Upper lobe of left lung (tissue), 6 donors: ENCODE measurements at regions not wholly inside any gene's neighbourhood (a gene's known extent, or its start where the extent isn't known, plus 50 kb on each side); places are given as distances from the start of the nearest gene placed in this dataset.

Experiments used
- ATAC-seq, 2 donors: fragments of 200-7000 bp; cut with Tn5 transposase; one replicate each; pipeline ENCODE4 v1.9.1; 2022; ENCODE audit warnings: mild to moderate bottlenecking in 2 of 2, moderate library complexity in 2 of 2; ENCODE audit not compliant: low FRiP score in 2 of 2
- DNase-seq, 2 donors: peaks; one replicate each; pipeline ENCODE4 v3.0.0-alpha.2; 2019 to 2020
- H3K27ac ChIP-seq, 4 donors: fragments of 200-600 bp; sonication (generic); one replicate each; pipeline ENCODE4 v1.5.1; 2016 to 2019
- H3K27me3 ChIP-seq, 4 donors: fragments of 200-600 bp; sonication (generic); one replicate each; pipeline ENCODE4 v1.5.1; 2017 to 2019
- H3K36me3 ChIP-seq, 4 donors: fragments of 200-600 bp; sonication (generic); one replicate each; pipeline ENCODE4 v1.5.1; 2016 to 2019
- H3K4me1 ChIP-seq, 4 donors: fragments of 200-600 bp; sonication (generic); one replicate each; pipeline ENCODE4 v1.5.1; 2018 to 2019
- H3K4me3 ChIP-seq, 4 donors: fragments of 200-600 bp; sonication (generic); one replicate each; pipeline ENCODE4 v1.5.1; 2017 to 2019; ENCODE audit warnings: mild to moderate bottlenecking in 2 of 4, moderate library complexity in 1 of 4
- H3K9me3 ChIP-seq, 4 donors: fragments of 200-600 bp; sonication (generic); one replicate each; pipeline ENCODE4 v1.5.1; 2018 to 2019
- EP300 ChIP-seq, 4 donors: sonication (generic); formaldehyde crosslinking; IDR thresholded peaks; one replicate each; pipeline ENCODE4 v1.5.1; 2017; ENCODE audit warnings: antibody characterized with exemption in 4 of 4, control low read depth in 2 of 4
- POLR2A ChIP-seq, 4 donors: fragments of 450-650 bp; IDR thresholded peaks; one replicate each; pipeline ENCODE4 v1.5.1; 2016 to 2017; ENCODE audit warnings: antibody characterized with exemption in 4 of 4, mild to moderate bottlenecking in 2 of 4
- POLR2AphosphoS5 ChIP-seq, 2 donors: sonication (generic); formaldehyde crosslinking; IDR thresholded peaks; one replicate each; pipeline ENCODE4 v1.5.1; 2017; ENCODE audit warnings: antibody characterized with exemption in 2 of 2
- WGBS, 2 donors: methylation state at CpG; one replicate each; pipeline ENCODE4 v1.1.5; 2017 to 2018; 5-methylcytosine and 5-hydroxymethylcytosine counted together
- TF ChIP-seq, protein P1 (sequence below), 6 experiments: fragments of 450-650 bp in 4 of 6; fragments of 200-600 bp in 2 of 6; sonication (generic) in 2 of 6; IDR thresholded peaks; one replicate each; pipeline ENCODE4 v1.5.1; 2016 to 2019; ENCODE audit warnings: antibody characterized with exemption in 6 of 6
- donor health status: DM: no; HTN: no; CAD: no; lungs with moderate emphysema.
- donor health status: DM: no; HTN: yes; CAD: no; lungs with severe emphysema.

DNA sequence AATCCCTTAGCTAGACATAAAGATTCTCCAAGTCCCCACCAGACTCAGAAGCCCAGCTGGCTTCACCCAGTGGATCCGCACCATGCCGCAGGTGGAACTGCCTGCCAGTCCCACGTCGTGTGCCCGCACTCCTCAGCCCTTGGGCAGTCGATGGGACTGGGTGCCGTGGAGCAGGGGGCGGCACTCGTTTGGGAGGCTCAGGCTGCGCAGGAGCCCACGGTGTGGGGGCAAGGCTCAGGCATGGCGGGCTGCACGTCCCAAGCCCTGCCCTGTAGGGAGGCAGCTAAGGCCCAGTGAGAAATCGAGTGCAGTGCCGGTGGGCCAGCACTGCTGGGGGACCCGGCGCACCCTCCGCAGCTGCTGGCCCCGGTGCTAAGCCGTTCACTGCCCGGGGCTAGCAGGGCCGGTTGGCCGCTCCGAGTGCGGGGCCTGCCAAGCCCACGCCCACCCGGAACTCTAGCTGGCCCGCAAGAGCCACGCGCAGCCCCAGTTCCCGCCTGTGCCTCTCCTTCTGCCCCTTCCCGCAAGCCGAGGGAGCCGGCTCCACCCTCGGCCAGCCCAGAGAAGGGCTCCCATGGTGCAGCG lies 95.9 kb upstream of the DTNBP1 start:
- no peak overlapping the region for H3K27ac ChIP-seq
- H3K27me3 ChIP-seq: no peaks in the 10 kb centered on the region
- H3K4me3 ChIP-seq: no peak overlapping the region
- H3K4me1 ChIP-seq: peaks cover 0 to 10% (median 7%) of the 10 kb centered on the region in 4 donors
- ATAC-seq (no peak), DNase-seq (peak in 1 of 2 donors; percentile 66)
- H3K36me3 ChIP-seq: no peaks in the 10 kb centered on the region
- no peaks in the 10 kb centered on the region for H3K9me3 ChIP-seq
- 94 to 97% methylated on average over 27 to 35 of the region's 36 CpGs for WGBS, 2 donors
- TF ChIP-seq POLR2AphosphoS5 (IDR thresholded peaks at IDR 0.05) (no peak), POLR2A (IDR thresholded peaks at IDR 0.05) (no peak), EP300 (IDR thresholded peaks at IDR 0.05) (no peak)
- TF ChIP-seq, protein P1, sequence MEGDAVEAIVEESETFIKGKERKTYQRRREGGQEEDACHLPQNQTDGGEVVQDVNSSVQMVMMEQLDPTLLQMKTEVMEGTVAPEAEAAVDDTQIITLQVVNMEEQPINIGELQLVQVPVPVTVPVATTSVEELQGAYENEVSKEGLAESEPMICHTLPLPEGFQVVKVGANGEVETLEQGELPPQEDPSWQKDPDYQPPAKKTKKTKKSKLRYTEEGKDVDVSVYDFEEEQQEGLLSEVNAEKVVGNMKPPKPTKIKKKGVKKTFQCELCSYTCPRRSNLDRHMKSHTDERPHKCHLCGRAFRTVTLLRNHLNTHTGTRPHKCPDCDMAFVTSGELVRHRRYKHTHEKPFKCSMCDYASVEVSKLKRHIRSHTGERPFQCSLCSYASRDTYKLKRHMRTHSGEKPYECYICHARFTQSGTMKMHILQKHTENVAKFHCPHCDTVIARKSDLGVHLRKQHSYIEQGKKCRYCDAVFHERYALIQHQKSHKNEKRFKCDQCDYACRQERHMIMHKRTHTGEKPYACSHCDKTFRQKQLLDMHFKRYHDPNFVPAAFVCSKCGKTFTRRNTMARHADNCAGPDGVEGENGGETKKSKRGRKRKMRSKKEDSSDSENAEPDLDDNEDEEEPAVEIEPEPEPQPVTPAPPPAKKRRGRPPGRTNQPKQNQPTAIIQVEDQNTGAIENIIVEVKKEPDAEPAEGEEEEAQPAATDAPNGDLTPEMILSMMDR (IDR thresholded peaks at IDR 0.05): no peak

DNA sequence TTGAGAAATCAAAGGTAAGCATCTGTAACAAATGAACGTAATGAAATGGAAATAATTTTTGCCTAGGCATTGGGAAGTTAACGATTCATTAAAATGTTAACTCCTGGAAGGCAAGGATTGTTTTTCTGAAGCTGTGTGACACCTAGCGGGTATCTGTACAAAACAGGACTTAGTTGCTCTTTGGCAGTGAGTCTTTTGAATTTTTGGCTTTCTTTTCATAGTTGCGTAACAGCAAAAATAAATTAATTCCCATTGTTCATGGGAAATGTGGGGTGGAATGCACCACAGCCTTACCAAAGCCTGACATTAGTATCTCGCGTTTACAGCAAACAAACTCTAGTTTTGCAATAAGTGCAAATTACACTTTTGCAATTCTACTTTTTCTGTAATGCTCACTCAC lies 92.7 kb upstream of the DTNBP1 start:
- H3K27ac ChIP-seq: no peak overlapping the region
- no peak overlapping the region for H3K4me3 ChIP-seq
- no peak for DNase-seq
- H3K9me3 ChIP-seq: no peaks in the 10 kb centered on the region
- WGBS, 2 donors: 69 to 74% methylated on average over 6 of the region's 6 CpGs
- ATAC-seq: no peak
- H3K27me3 ChIP-seq: no peaks in the 10 kb centered on the region
- H3K4me1 ChIP-seq: peaks cover 0 to 3% (median 0%) of the 10 kb centered on the region in 4 donors
- TF ChIP-seq POLR2A (IDR thresholded peaks at IDR 0.05) (no peak), EP300 (IDR thresholded peaks at IDR 0.05) (no peak), POLR2AphosphoS5 (IDR thresholded peaks at IDR 0.05) (no peak)
- TF ChIP-seq, protein P1 (IDR thresholded peaks at IDR 0.05): no peak
- H3K36me3 ChIP-seq: no peaks in the 10 kb centered on the region

DNA sequence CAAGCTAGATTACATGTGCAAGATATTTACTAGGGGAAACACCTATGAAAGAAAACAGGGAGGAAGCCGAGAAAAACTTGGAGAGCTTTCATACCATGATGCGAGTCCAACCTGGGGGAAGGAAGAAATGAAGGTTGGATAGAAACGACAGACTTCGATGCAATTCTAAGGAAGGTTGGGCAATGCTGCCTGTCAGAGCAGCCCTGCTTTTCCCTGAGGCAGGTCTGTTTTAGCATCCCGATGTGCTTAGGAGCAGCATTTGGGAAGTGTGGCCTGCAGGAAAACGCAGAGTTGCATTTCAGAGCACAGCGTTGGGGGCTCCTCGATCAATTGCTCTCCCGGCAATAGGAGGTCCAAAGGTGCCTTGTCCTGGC lies 91.9 kb upstream of the DTNBP1 start:
- no peaks in the 10 kb centered on the region for H3K27me3 ChIP-seq
- ATAC-seq: no peak
- TF ChIP-seq, protein P1 (IDR thresholded peaks at IDR 0.05): no peak
- TF ChIP-seq EP300 (IDR thresholded peaks at IDR 0.05) (no peak), POLR2A (IDR thresholded peaks at IDR 0.05) (no peak), POLR2AphosphoS5 (IDR thresholded peaks at IDR 0.05) (no peak)
- no peak overlapping the region for H3K4me3 ChIP-seq
- H3K27ac ChIP-seq: no peak overlapping the region
- no peaks in the 10 kb centered on the region for H3K9me3 ChIP-seq
- DNase-seq: no peak
- H3K4me1 ChIP-seq: peaks cover 0 to 3% (median 0%) of the 10 kb centered on the region in 4 donors
- no peaks in the 10 kb centered on the region for H3K36me3 ChIP-seq
- WGBS, 2 donors: 90 to 94% methylated on average over 7 to 9 of the region's 9 CpGs

DNA sequence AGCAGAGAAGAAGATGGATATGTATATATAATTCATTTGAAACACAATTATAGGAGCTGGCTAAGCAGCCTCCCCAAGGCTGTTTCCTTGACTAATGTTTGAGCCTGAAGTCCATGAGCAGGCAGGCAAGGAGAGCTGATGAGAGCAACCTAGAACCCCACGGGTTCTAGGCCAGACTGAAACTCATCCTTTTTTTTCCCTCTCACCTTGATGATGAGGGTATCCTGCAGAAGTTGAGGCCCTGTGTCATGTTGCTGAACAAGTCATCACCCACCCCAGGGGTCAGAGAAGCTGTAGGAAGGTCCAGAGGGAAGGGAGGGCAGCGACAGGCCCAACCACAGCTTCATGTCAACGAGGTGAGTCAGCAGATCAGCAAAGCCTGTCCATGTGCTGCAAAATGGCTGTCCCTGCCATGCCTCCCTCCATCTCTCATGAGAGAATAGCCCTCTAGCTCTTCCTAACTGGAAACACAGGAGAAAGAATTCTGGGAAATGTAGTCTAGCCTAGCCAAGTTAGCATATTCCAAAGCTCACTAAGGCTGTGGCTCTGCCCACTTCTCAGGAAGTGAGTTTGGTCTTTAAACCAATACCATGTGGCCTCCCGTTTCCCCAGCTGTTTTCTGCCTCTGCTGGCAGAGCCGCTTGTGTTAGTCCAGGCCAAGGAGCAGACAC lies 91.3 kb upstream of the DTNBP1 start:
- 79 to 89% methylated on average over 5 of the region's 5 CpGs for WGBS, 2 donors
- H3K27ac ChIP-seq: no peak overlapping the region
- no peak for DNase-seq

More for the DNA sequence above, 91.3 kb upstream of the DTNBP1 start:
- Histone ChIP-seq H3K4me3 (no peak overlapping the region), H3K27me3 (no peaks in the 10 kb centered on the region), H3K36me3 (no peaks in the 10 kb centered on the region), H3K9me3 (no peaks in the 10 kb centered on the region), H3K4me1 (peaks cover 0 to 3% (median 0%) of the 10 kb centered on the region in 4 donors)
- TF ChIP-seq, protein P1 (IDR thresholded peaks at IDR 0.05): no peak
- TF ChIP-seq POLR2A (IDR thresholded peaks at IDR 0.05) (no peak), EP300 (IDR thresholded peaks at IDR 0.05) (no peak), POLR2AphosphoS5 (IDR thresholded peaks at IDR 0.05) (no peak)
- ATAC-seq: no peak
